K562 (cell line): ENCODE measurements at regions not wholly inside any gene's neighbourhood (a gene's known extent, or its start where the extent isn't known, plus 50 kb on each side); places are given as distances from the start of the nearest gene placed in this dataset.

Experiments
- ATAC-seq: fragments of 200-7000 bp; cut with Tn5 transposase; 3 replicates; pipeline ENCODE4 v1.9.1; 2020; ENCODE audit warnings: moderate library complexity
- BruUV-seq: library from RNA; stranded (reverse); fragments of 400-500 nt; replicated peaks from 2 replicates; lab custom pipeline; 2021; lab: Mats Ljungman, UMichigan
- CTCF ChIA-PET: fragments of 300-600 bp; formaldehyde crosslinking; extraction: SDS; loops from one replicate; lab custom pipeline; 2021; ENCODE audit warnings: low intra/inter-chr PET ratio; lab: Yijun Ruan, JAX
- POLR2A ChIA-PET: fragments of 300-600, 350-650 bp; sonication (Branson Sonifier 250); formaldehyde crosslinking; extraction: SDS; loops from one replicate; lab custom pipeline; 2021; ENCODE audit warnings: antibody characterized with exemption, inconsistent platforms; lab: Yijun Ruan, JAX
- DNase-seq, 4 experiments: peaks; one replicate each; pipeline versions ENCODE4 v3.0.0 to v3.0.0-alpha.2; 2011 to 2018; ENCODE audit warnings: low spot score in 3 of 4, mixed read lengths in 3 of 4; ENCODE audit errors: extremely low read depth in 1 of 4
- FAIRE-seq: peaks from 2 replicates; lab custom pipeline; 2011; peaks lifted over from hg19 to GRCh38; lab: Jason Lieb, UNC
- H2AFZ ChIP-seq: 2 replicates; pipeline ENCODE4 v1.6.0; 2011; ENCODE audit warnings: low read depth, low read length, control low read depth, inconsistent platforms
- H3K27ac ChIP-seq: fragments of 200-600 bp; 3 replicates; pipeline ENCODE4 v1.8.0; 2011; ENCODE audit warnings: low read depth, mild to moderate bottlenecking, control low read depth, inconsistent platforms, low read length, moderate library complexity, mixed read lengths; ENCODE audit errors: extremely low read depth
- H3K27me3 ChIP-seq, 2 experiments: fragments of 300-600 bp in 1 of 2; 2 replicates in 1 of 2; 3 replicates in 1 of 2; pipeline versions ENCODE4 v1.6.0 to v1.8.0; 2011; ENCODE audit warnings: inconsistent platforms in 2 of 2, low read length in 2 of 2, mild to moderate bottlenecking in 1 of 2, mixed read lengths in 1 of 2, moderate library complexity in 1 of 2; ENCODE audit not compliant: control insufficient read depth in 2 of 2, insufficient read depth in 2 of 2
- H3K36me3 ChIP-seq: fragments of 300-600 bp; 3 replicates; pipeline ENCODE4 v1.8.0; 2011; ENCODE audit warnings: mild to moderate bottlenecking, low read length, inconsistent platforms; ENCODE audit not compliant: control insufficient read depth, insufficient read depth
- H3K4me1 ChIP-seq, 2 experiments: fragments of 200-600 bp in 1 of 2; replicated peaks in 1 of 2; 2 replicates in 1 of 2; 3 replicates in 1 of 2; pipeline versions ENCODE4 v1.5.1 to v1.8.0; 2011; ENCODE audit warnings: inconsistent platforms in 2 of 2, low read length in 2 of 2, mild to moderate bottlenecking in 1 of 2, mixed read lengths in 1 of 2, moderate library complexity in 1 of 2; ENCODE audit not compliant: control insufficient read depth in 2 of 2, insufficient read depth in 2 of 2
- H3K4me2 ChIP-seq: 2 replicates; pipeline ENCODE4 v1.6.1; 2011; ENCODE audit warnings: low read length, control low read depth, inconsistent platforms, mixed read lengths; ENCODE audit not compliant: insufficient read depth
- H3K4me3 ChIP-seq: fragments of 200-600 bp; sonication (generic), shearing (Covaris generic); 2 replicates; pipeline ENCODE4 v1.5.1; 2016; ENCODE audit warnings: control low read depth, inconsistent platforms
- H3K79me2 ChIP-seq: fragments of 200-600 bp; 3 replicates; pipeline ENCODE4 v1.8.0; 2011; ENCODE audit warnings: low read length, inconsistent platforms; ENCODE audit not compliant: control insufficient read depth, insufficient read depth
- H3K9ac ChIP-seq, 2 experiments: 2 replicates each; pipeline versions ENCODE4 v1.6.0 to v1.6.1; 2011; ENCODE audit warnings: low read depth in 2 of 2, low read length in 2 of 2, control low read depth in 1 of 2, inconsistent platforms in 1 of 2, mild to moderate bottlenecking in 1 of 2, mixed read lengths in 1 of 2; ENCODE audit not compliant: insufficient read depth in 1 of 2
- H3K9me1 ChIP-seq: one replicate; pipeline ENCODE4 v1.6.0; 2011; ENCODE audit warnings: inconsistent platforms, mild to moderate bottlenecking, low read length, moderate library complexity; ENCODE audit not compliant: control insufficient read depth, insufficient read depth
- H3K9me3 ChIP-seq: replicated peaks from 2 replicates; pipeline ENCODE4 v1.5.1; 2011; ENCODE audit warnings: low read depth, low read length, inconsistent platforms; ENCODE audit not compliant: control insufficient read depth, insufficient read depth
- H4K20me1 ChIP-seq: replicated peaks from 2 replicates; pipeline ENCODE4 v1.6.1; 2011; ENCODE audit warnings: low read length, inconsistent platforms, mixed read lengths; ENCODE audit not compliant: control insufficient read depth, insufficient read depth
- EWSR1 ChIP-seq: fragments of 450-650 bp; IDR thresholded peaks from 2 replicates; pipeline ENCODE4 v1.6.1; 2018; ENCODE audit warnings: borderline replicate concordance, mild to moderate bottlenecking, low read depth, moderate library complexity; ENCODE audit not compliant: partially characterized antibody
- NCOA6 ChIP-seq: fragments of 450-650 bp; IDR thresholded peaks from 2 replicates; pipeline ENCODE4 v1.6.1; 2017; ENCODE audit warnings: mild to moderate bottlenecking
- PCBP1 ChIP-seq: fragments of 200-400 bp; formaldehyde crosslinking; IDR thresholded peaks from 2 replicates; pipeline ENCODE4 v1.6.1; 2018; ENCODE audit warnings: mild to moderate bottlenecking, low read depth, low read length; ENCODE audit not compliant: poor library complexity, severe bottlenecking
- TCF7L2 ChIP-seq: fragments of 150-350 bp; IDR thresholded peaks from 2 replicates; pipeline ENCODE4 v1.6.1; 2016; ENCODE audit warnings: low read depth, mild to moderate bottlenecking, low read length, moderate library complexity
- TEAD4 ChIP-seq, 2 experiments: sonication (generic) in 1 of 2; formaldehyde crosslinking in 1 of 2; IDR thresholded peaks; 2 replicates each; pipeline versions ENCODE4 v1.6.1 to v1.8.0; 2012 to 2022; ENCODE audit warnings: borderline replicate concordance in 1 of 2, inconsistent platforms in 1 of 2, low read length in 1 of 2, mild to moderate bottlenecking in 1 of 2, missing genetic modification reagents in 1 of 2
- ZNF175 ChIP-seq: fragments of 200-800 bp; sonication (Bioruptor generic); IDR thresholded peaks from 2 replicates; pipeline ENCODE4 v1.6.1; 2016; ENCODE audit warnings: low read depth, mild to moderate bottlenecking, missing genetic modification characterization, missing compliant biosample characterization
- ZNF75A ChIP-seq: fragments of 450-650 bp; formaldehyde crosslinking; IDR thresholded peaks from 2 replicates; pipeline ENCODE4 v1.4.0; 2020; ENCODE audit warnings: mild to moderate bottlenecking
- WGBS: fragments of 100-300 bp; shearing (Covaris generic); methylation state at CpG from one replicate; pipeline ENCODE4 v1.1.6; 2016; ENCODE audit warnings: low coverage, mixed read lengths; ENCODE audit not compliant: insufficient coverage; ENCODE audit errors: missing lambda C conversion rate; 5-methylcytosine and 5-hydroxymethylcytosine counted together
- in situ Hi-C: fragments of 300-500 bp; cut with MboI; formaldehyde crosslinking; loops from 4 replicates; pipeline ENCODE4 v1.15.0; 2018; ENCODE audit warnings: inconsistent platforms, mixed read lengths
- intact Hi-C: fragments of 100-400 bp; cut with micrococcal nuclease; formaldehyde crosslinking; loops from 2 replicates; pipeline ENCODE4 v1.14.2; 2022
- TF ChIP-seq, protein P1 (sequence below): conservative IDR thresholded peaks from 2 replicates; pipeline ENCODE4 v1.6.1; 2011; ENCODE audit warnings: low read depth, mild to moderate bottlenecking, low read length; ENCODE audit not compliant: control insufficient read depth

GRCh38 chr1:87897481-87897880 lies 568.8 kb downstream of the LMO4 start (continued):
- no peak for TF ChIP-seq EWSR1

GRCh38 chr1:87898431-87898830 lies 569.8 kb downstream of the LMO4 start:
- Histone ChIP-seq H3K79me2 (no peaks in the 10 kb centered on the region), H3K27me3 (no peaks in the 10 kb centered on the region), H2AFZ (no peak overlapping the region), H3K4me2 (no peak overlapping the region), H3K9ac (no peak overlapping the region), H3K9me1 (no peaks in the 10 kb centered on the region), H4K20me1 (no peaks in the 10 kb centered on the region), H3K27ac (no peak overlapping the region), H3K9me3 (no peaks in the 10 kb centered on the region), H3K36me3 (no peaks in the 10 kb centered on the region), H3K4me3 (no peak overlapping the region), H3K4me1 (no peaks in the 10 kb centered on the region)
- TF ChIP-seq, protein P1, sequence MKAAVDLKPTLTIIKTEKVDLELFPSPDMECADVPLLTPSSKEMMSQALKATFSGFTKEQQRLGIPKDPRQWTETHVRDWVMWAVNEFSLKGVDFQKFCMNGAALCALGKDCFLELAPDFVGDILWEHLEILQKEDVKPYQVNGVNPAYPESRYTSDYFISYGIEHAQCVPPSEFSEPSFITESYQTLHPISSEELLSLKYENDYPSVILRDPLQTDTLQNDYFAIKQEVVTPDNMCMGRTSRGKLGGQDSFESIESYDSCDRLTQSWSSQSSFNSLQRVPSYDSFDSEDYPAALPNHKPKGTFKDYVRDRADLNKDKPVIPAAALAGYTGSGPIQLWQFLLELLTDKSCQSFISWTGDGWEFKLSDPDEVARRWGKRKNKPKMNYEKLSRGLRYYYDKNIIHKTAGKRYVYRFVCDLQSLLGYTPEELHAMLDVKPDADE, result no peak
- TF ChIP-seq TCF7L2, result no peak
- TF ChIP-seq NCOA6, result no peak
- no peak for TF ChIP-seq ZNF175 (CRISPR knock-in tag)
- no peak for TF ChIP-seq ZNF75A (CRISPR knock-in tag)
- TF ChIP-seq TEAD4 (IDR thresholded peaks at IDR 0.05; ENCODE audit: low read length), result no peak
- no peak for TF ChIP-seq TEAD4 (CRISPR knock-in tag; IDR thresholded peaks at IDR 0.05; ENCODE audit: borderline replicate concordance)
- no peak for TF ChIP-seq PCBP1
- no peak for ATAC-seq
- in situ Hi-C loops (no loop called here), intact Hi-C loops (no loop called here)
- POLR2A ChIA-PET, result no interaction called here
- 0% methylated on average over 4 of the region's 4 CpGs for WGBS
- no peak for FAIRE-seq
- CTCF ChIA-PET, result no interaction called here
- no TSS peak for BruUV-seq
- no peak for DNase-seq
